ENCODE measurements at regions not wholly inside any gene's neighbourhood (a gene's known extent, or its start where the extent isn't known, plus 50 kb on each side); places are given as distances from the start of the nearest gene placed in this dataset.

DNA sequence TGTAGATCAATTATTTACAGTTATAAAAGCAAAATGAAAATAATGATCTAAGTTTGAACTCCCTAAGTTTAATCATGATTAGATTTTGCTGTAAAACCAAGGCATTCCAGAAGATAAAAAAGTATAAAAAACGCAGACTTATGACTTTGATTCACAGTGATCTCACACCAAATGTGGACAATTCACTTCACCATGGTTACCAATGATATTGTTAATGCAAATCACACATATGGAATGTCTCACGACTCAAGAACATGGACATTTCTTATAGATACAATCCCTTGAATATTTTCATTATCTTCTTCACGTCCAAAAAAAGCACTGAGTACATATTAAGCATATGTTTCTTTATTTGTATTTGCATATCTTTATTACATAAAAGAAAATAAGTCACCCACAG lies 1054.2 kb downstream of the NAALADL2 start:
- Histone ChIP-seq H3K4me3 (ENCODE audit: low read depth in 1 of 3, low read length in 3 of 3) (no peak overlapping the region), H3K36me3 (ENCODE audit: control insufficient read depth in 3 of 3, insufficient read depth in 2 of 3, low read depth in 1 of 3, low read length in 3 of 3) (no peaks in the 10 kb centered on the region), H3K4me1 (ENCODE audit: control insufficient read depth in 3 of 3, insufficient read depth in 2 of 3, low read depth in 1 of 3, low read length in 2 of 3) (no peaks in the 10 kb centered on the region), H3K27me3 (ENCODE audit: control insufficient read depth in 3 of 3, insufficient read depth in 3 of 3, low read length in 3 of 3) (no peaks in the 10 kb centered on the region), H3K9me3 (ENCODE audit: control insufficient read depth in 2 of 2, insufficient read depth in 1 of 2, low read depth in 1 of 2, low read length in 1 of 2) (no peaks in the 10 kb centered on the region), H3K27ac (ENCODE audit: low read depth in 1 of 3, low read length in 2 of 3) (no peak overlapping the region)
- DNase-seq, result no peak
- no peak for FAIRE-seq
- WGBS, 3 donors, result 57 to 70% (median 61%) methylated on average over 3 of the region's 3 CpGs

DNA sequence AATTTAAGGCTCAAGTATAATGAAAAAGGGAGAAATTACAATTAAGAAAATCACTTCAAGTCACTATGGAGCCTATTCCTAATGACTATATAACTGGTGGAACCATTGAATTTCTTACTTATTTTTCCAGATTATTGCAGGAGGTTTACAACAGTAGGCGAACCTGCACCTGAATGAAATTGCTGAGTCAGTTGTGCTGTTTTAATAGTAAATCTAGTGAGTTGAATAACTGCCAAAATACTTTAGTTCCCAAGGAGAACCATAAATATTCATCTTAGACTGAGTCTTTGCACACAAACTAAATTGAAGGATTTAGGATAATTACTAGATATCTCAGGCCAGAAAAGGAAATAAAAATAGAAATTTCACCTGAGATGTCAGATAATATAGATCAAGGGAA lies 1052.8 kb downstream of the NAALADL2 start:
- FAIRE-seq (no peak), DNase-seq (no peak)
- Histone ChIP-seq H3K27me3 (ENCODE audit: control insufficient read depth in 3 of 3, insufficient read depth in 3 of 3, low read length in 3 of 3) (no peaks in the 10 kb centered on the region), H3K4me3 (ENCODE audit: low read depth in 1 of 3, low read length in 3 of 3) (no peak overlapping the region), H3K4me1 (ENCODE audit: control insufficient read depth in 3 of 3, insufficient read depth in 2 of 3, low read depth in 1 of 3, low read length in 2 of 3) (no peaks in the 10 kb centered on the region), H3K9me3 (ENCODE audit: control insufficient read depth in 2 of 2, insufficient read depth in 1 of 2, low read depth in 1 of 2, low read length in 1 of 2) (no peaks in the 10 kb centered on the region), H3K36me3 (ENCODE audit: control insufficient read depth in 3 of 3, insufficient read depth in 2 of 3, low read depth in 1 of 3, low read length in 3 of 3) (no peaks in the 10 kb centered on the region), H3K27ac (ENCODE audit: low read depth in 1 of 3, low read length in 2 of 3) (no peak overlapping the region)
- WGBS, 3 donors, result 48 to 74% (median 62%) methylated on average over 1 of the region's 1 CpG

GRCh38 chr3:175902226-175902625 lies 1043.1 kb downstream of the NAALADL2 start:
- no peak overlapping the region for H3K4me3 ChIP-seq (ENCODE audit: low read depth in 1 of 3, low read length in 3 of 3)
- WGBS, 3 donors, result 89 to 97% (median 96%) methylated on average over 1 of the region's 1 CpG
- H3K4me1 ChIP-seq (ENCODE audit: control insufficient read depth in 3 of 3, insufficient read depth in 2 of 3, low read depth in 1 of 3, low read length in 2 of 3), result no peaks in the 10 kb centered on the region
- FAIRE-seq (no peak), DNase-seq (no peak)
- no peaks in the 10 kb centered on the region for H3K36me3 ChIP-seq (ENCODE audit: control insufficient read depth in 3 of 3, insufficient read depth in 2 of 3, low read depth in 1 of 3, low read length in 3 of 3)
- no peaks in the 10 kb centered on the region for H3K9me3 ChIP-seq (ENCODE audit: control insufficient read depth in 2 of 2, insufficient read depth in 1 of 2, low read depth in 1 of 2, low read length in 1 of 2)
- no peak overlapping the region for H3K27ac ChIP-seq (ENCODE audit: low read depth in 1 of 3, low read length in 2 of 3)
- H3K27me3 ChIP-seq (ENCODE audit: control insufficient read depth in 3 of 3, insufficient read depth in 3 of 3, low read length in 3 of 3), result no peaks in the 10 kb centered on the region

DNA sequence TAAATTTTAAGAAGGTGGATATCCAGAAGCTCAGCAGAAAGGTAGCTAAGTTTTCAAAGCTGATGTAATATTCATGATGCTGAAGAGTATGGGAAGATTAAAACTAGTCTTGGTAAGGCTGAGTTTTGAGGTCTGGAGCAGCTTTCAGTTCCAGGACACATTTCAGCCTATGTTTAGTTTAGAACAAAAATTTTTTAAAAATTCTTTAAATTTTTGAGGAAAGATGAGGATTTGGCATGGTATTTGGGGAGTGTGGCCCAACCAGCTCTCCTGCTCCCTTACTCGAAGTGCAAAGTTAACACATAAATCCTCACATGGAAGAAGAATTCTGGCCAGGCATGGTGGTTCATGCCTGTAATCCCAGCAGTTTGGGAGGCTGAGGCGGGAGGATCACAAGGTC lies 1039.1 kb downstream of the NAALADL2 start:
- no peaks in the 10 kb centered on the region for H3K36me3 ChIP-seq (ENCODE audit: control insufficient read depth in 3 of 3, insufficient read depth in 2 of 3, low read depth in 1 of 3, low read length in 3 of 3)
- no peak for DNase-seq
- no peak for FAIRE-seq
- H3K27me3 ChIP-seq (ENCODE audit: control insufficient read depth in 3 of 3, insufficient read depth in 3 of 3, low read length in 3 of 3), result no peaks in the 10 kb centered on the region
- no peaks in the 10 kb centered on the region for H3K9me3 ChIP-seq (ENCODE audit: control insufficient read depth in 2 of 2, insufficient read depth in 1 of 2, low read depth in 1 of 2, low read length in 1 of 2)
- 78 to 88% (median 86%) methylated on average over 2 of the region's 2 CpGs for WGBS, 3 donors
- H3K4me3 ChIP-seq (ENCODE audit: low read depth in 1 of 3, low read length in 3 of 3), result no peak overlapping the region
- no peaks in the 10 kb centered on the region for H3K4me1 ChIP-seq (ENCODE audit: control insufficient read depth in 3 of 3, insufficient read depth in 2 of 3, low read depth in 1 of 3, low read length in 2 of 3)
- no peak overlapping the region for H3K27ac ChIP-seq (ENCODE audit: low read depth in 1 of 3, low read length in 2 of 3)

DNA sequence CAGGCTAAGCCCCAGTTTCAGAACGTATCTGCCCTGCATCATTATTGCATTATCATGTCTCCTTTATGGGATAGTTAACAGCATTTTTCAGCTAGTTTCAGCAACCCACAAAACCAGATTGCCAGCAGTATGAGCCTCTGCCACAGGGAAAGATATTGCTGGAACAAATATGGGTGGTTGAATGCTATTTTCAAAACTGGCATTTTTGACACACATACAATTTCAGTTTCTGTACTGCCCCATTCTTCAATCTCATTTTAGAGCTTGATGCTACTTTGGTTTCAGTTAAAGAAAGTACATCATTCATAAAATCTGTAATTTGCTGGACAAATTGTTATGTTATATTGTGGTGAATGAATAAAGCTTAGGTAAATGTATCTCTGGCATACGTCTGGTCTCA lies 1037.5 kb downstream of the NAALADL2 start:
- no peaks in the 10 kb centered on the region for H3K36me3 ChIP-seq (ENCODE audit: control insufficient read depth in 3 of 3, insufficient read depth in 2 of 3, low read depth in 1 of 3, low read length in 3 of 3)
- DNase-seq (no peak), FAIRE-seq (no peak)
- no peaks in the 10 kb centered on the region for H3K27me3 ChIP-seq (ENCODE audit: control insufficient read depth in 3 of 3, insufficient read depth in 3 of 3, low read length in 3 of 3)
- no peaks in the 10 kb centered on the region for H3K9me3 ChIP-seq (ENCODE audit: control insufficient read depth in 2 of 2, insufficient read depth in 1 of 2, low read depth in 1 of 2, low read length in 1 of 2)
- H3K27ac ChIP-seq (ENCODE audit: low read depth in 1 of 3, low read length in 2 of 3), result no peak overlapping the region
- no peak overlapping the region for H3K4me3 ChIP-seq (ENCODE audit: low read depth in 1 of 3, low read length in 3 of 3)
- 54 to 74% (median 54%) methylated on average over 2 of the region's 2 CpGs for WGBS, 3 donors
- H3K4me1 ChIP-seq (ENCODE audit: control insufficient read depth in 3 of 3, insufficient read depth in 2 of 3, low read depth in 1 of 3, low read length in 2 of 3), result no peaks in the 10 kb centered on the region

DNA sequence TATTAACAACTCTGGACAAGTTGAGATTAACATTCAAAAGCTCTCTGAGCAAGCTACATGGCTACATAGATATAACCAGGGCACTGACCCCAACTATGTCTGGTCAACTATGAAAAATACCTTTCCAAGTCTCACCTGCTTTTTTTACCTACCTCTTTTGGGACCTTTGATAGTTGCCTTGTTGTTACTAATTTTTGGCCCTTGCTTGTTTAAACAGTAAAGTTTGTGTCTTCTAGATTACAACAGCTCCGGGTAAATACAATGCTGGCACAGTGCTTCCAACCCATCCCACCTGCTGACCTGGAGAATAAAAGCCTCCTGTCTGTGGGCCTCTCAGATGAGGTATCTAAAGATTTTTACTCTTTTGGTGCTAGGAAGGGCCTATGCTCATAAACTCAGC lies 1036.6 kb downstream of the NAALADL2 start:
- Histone ChIP-seq H3K4me3 (ENCODE audit: low read depth in 1 of 3, low read length in 3 of 3) (no peak overlapping the region), H3K27ac (ENCODE audit: low read depth in 1 of 3, low read length in 2 of 3) (no peak overlapping the region), H3K4me1 (ENCODE audit: control insufficient read depth in 3 of 3, insufficient read depth in 2 of 3, low read depth in 1 of 3, low read length in 2 of 3) (no peaks in the 10 kb centered on the region), H3K36me3 (ENCODE audit: control insufficient read depth in 3 of 3, insufficient read depth in 2 of 3, low read depth in 1 of 3, low read length in 3 of 3) (no peaks in the 10 kb centered on the region), H3K9me3 (ENCODE audit: control insufficient read depth in 2 of 2, insufficient read depth in 1 of 2, low read depth in 1 of 2, low read length in 1 of 2) (no peaks in the 10 kb centered on the region), H3K27me3 (ENCODE audit: control insufficient read depth in 3 of 3, insufficient read depth in 3 of 3, low read length in 3 of 3) (no peaks in the 10 kb centered on the region)
- DNase-seq, result no peak
- FAIRE-seq, result no peak
- 19 to 78% (median 54%) methylated on average over 1 of the region's 1 CpG for WGBS, 3 donors

GRCh38 chr3:175893566-175893965 lies 1034.4 kb downstream of the NAALADL2 start:
- Histone ChIP-seq H3K9me3 (ENCODE audit: control insufficient read depth in 2 of 2, insufficient read depth in 1 of 2, low read depth in 1 of 2, low read length in 1 of 2) (no peaks in the 10 kb centered on the region), H3K27me3 (ENCODE audit: control insufficient read depth in 3 of 3, insufficient read depth in 3 of 3, low read length in 3 of 3) (no peaks in the 10 kb centered on the region), H3K4me1 (ENCODE audit: control insufficient read depth in 3 of 3, insufficient read depth in 2 of 3, low read depth in 1 of 3, low read length in 2 of 3) (no peaks in the 10 kb centered on the region), H3K4me3 (ENCODE audit: low read depth in 1 of 3, low read length in 3 of 3) (no peak overlapping the region), H3K27ac (ENCODE audit: low read depth in 1 of 3, low read length in 2 of 3) (no peak overlapping the region), H3K36me3 (ENCODE audit: control insufficient read depth in 3 of 3, insufficient read depth in 2 of 3, low read depth in 1 of 3, low read length in 3 of 3) (no peaks in the 10 kb centered on the region)
- FAIRE-seq, result no peak
- 78 to 87% (median 83%) methylated on average over 5 of the region's 5 CpGs for WGBS, 3 donors
- DNase-seq, result no peak

DNA sequence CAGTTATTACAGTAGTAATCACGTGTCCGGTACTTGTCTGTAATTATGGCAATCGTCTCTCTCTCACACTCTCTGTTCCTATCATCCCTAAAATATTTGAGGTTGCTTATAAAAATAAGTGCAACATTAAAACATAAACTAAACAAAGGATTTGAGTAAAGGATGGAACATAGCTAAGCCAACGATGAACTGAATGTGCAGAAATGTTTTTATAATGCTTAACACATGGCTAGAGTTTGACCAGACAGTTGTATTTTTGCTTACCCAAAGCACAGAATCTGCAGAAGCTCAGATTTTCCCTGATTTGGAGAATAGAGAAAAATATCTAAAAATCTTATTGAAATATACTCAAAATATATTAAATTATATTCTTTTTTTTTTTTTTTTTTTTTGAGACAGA lies 1030.9 kb downstream of the NAALADL2 start:
- Histone ChIP-seq H3K4me3 (ENCODE audit: low read depth in 1 of 3, low read length in 3 of 3) (no peak overlapping the region), H3K36me3 (ENCODE audit: control insufficient read depth in 3 of 3, insufficient read depth in 2 of 3, low read depth in 1 of 3, low read length in 3 of 3) (no peaks in the 10 kb centered on the region), H3K27ac (ENCODE audit: low read depth in 1 of 3, low read length in 2 of 3) (no peak overlapping the region), H3K27me3 (ENCODE audit: control insufficient read depth in 3 of 3, insufficient read depth in 3 of 3, low read length in 3 of 3) (no peaks in the 10 kb centered on the region), H3K4me1 (ENCODE audit: control insufficient read depth in 3 of 3, insufficient read depth in 2 of 3, low read depth in 1 of 3, low read length in 2 of 3) (no peaks in the 10 kb centered on the region), H3K9me3 (ENCODE audit: control insufficient read depth in 2 of 2, insufficient read depth in 1 of 2, low read depth in 1 of 2, low read length in 1 of 2) (peaks cover 0 to 6% of the 10 kb centered on the region in 2 donors)
- no peak for DNase-seq
- WGBS, 3 donors, result 72 to 90% (median 77%) methylated on average over 4 of the region's 4 CpGs
- no peak for FAIRE-seq

GRCh38 chr3:175885231-175885766 lies 1026.2 kb downstream of the NAALADL2 start:
- Histone ChIP-seq H3K27ac (ENCODE audit: low read depth in 1 of 3, low read length in 2 of 3) (no peak overlapping the region), H3K4me1 (ENCODE audit: control insufficient read depth in 3 of 3, insufficient read depth in 2 of 3, low read depth in 1 of 3, low read length in 2 of 3) (no peaks in the 10 kb centered on the region), H3K9me3 (ENCODE audit: control insufficient read depth in 2 of 2, insufficient read depth in 1 of 2, low read depth in 1 of 2, low read length in 1 of 2) (peaks cover 0 to 6% of the 10 kb centered on the region in 2 donors), H3K36me3 (ENCODE audit: control insufficient read depth in 3 of 3, insufficient read depth in 2 of 3, low read depth in 1 of 3, low read length in 3 of 3) (no peaks in the 10 kb centered on the region), H3K4me3 (ENCODE audit: low read depth in 1 of 3, low read length in 3 of 3) (no peak overlapping the region), H3K27me3 (ENCODE audit: control insufficient read depth in 3 of 3, insufficient read depth in 3 of 3, low read length in 3 of 3) (no peaks in the 10 kb centered on the region)
- 86 to 93% (median 89%) methylated on average over 10 of the region's 10 CpGs for WGBS, 3 donors
- FAIRE-seq, result no peak
- DNase-seq, result no peak
